NCI-H2196 (cell line): ENCODE measurements at regions not wholly inside any gene's neighbourhood (a gene's known extent, or its start where the extent isn't known, plus 50 kb on each side); places are given as distances from the start of the nearest gene placed in this dataset.
"Not testable (repeated sequence)": the region's sequence is repeated elsewhere in the genome, so short reads cannot be mapped to it uniquely, and the experiment has no call there.

Experiments
- DNase-seq: peaks from one replicate; lab custom pipeline; 2025; ENCODE audit not compliant: unreplicated experiment; lab: John Stamatoyannopoulos, UW

DNA sequence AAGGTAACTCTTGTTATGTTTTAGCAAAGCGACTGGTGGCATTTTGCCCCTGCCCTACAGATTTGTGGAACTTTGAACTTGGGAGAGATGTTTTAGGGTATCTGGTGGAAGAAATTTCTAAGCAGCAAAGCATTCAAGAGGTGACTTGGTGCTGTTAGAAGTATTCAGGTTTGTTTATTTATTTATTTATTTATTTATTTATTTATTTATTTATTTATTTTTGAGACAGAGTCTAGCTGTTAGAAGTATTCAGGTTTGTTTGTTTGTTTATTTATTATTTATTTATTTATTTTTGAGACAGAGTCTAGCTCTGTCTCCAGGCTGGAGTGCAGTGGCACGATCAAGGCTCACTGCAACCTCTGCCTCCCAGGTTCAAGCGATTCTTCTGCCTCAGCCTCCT is 89.8 kb upstream of the DDHD1 start:
- DNase-seq = not testable (repeated sequence)

GRCh38 chr14:53237488-53237887 is 84.4 kb upstream of the DDHD1 start:
- DNase-seq = no peak

DNA sequence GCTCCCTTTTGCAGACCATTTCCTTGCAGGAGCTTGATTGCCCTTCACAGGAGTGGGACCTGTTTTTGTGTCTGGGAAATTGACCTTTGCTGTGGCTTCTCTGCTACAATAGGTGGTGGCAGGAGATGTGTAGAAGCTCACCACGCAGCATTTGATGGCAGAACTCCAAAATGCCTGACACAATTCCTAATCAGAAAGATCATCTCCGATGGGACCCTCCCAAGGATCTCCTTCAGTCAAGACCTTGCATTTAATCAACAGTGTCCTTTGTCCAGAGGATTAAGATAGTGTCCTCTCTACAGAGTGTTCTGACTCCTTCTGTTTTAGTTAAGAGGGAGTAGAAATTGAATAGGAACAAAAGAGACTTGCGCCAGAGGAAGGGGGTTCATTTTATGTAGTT is 83.6 kb upstream of the DDHD1 start:
- DNase-seq = no peak

DNA sequence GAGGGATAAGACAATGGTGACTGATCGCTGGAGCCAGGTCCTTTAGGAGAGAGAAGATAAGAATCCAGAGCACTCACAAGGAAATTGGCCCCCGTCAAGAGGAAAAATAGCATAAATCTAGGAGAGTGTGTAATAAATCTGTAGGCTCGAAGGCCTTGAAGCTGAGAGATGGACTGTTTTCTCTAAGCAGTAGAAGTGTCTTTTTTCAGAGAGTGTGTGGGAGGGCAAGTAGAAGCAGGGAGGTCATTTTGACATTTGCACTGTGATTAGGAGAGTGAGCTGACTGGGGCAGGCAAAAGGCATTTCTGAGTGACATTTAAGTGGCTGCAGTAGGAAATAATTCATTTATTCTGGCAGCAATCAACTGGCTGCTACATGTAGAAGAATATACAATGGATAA is 78.0 kb upstream of the DDHD1 start:
- no peak for DNase-seq

- no peak for DNase-seq
Measured at GRCh38 chr14:53228966-53229365, 75.8 kb upstream of the DDHD1 start.

DNA sequence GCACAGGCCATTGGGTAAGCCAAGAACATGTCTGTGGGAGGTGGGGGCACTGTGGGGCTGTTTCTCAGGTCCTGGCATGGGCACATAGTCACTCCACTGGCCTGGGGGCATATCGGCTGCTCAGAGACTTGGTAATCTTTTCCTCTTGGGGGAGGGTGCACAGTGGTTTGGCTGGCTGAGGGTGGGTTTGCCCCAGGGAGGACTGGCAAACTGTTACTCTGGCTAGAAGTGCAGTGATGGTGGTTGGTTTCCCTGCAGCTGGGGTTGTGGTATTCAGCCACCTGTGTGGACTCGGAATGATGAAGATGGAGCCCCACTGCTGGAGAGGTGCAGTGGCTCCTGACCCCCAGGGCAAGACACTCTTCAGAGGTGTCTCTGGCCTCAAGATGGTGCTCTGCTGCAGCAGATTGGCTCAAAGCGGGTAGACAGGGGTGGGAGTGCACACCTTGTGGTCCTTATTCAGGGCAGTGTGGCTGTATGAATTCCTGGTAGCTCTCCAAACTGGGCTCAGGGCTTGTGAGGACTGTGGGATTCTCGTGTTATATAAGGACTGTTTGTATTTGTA is 74.1 kb upstream of the DDHD1 start:
- DNase-seq = no peak

- DNase-seq = no peak
Measured at GRCh38 chr14:53226553-53226952, 73.4 kb upstream of the DDHD1 start.

DNA sequence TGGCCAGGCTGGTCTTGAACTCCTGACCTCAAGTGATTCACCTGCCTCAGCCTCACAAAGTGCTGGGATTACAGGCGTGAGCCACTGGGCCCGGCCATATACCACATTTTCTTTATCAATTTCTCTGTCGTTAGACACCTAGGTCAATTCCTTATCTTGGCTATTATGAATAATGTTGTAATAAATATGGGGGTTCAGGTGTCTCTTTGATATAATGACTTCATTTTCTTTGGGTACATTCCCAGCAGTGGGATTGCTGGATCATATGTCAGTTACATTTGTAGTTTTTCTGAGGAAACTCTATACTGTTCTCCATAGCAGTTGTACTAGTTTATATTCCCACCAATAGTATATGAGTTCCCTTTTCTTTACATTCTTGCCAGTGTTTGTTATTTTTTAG is 67.8 kb upstream of the DDHD1 start:
- DNase-seq = no peak

- no peak for DNase-seq
Measured at GRCh38 chr14:53218161-53218560, 65.0 kb upstream of the DDHD1 start.

GRCh38 chr14:53217316-53217994 is 64.3 kb upstream of the DDHD1 start:
- DNase-seq = peak; percentile 61

GRCh38 chr14:53216955-53217315 is 63.8 kb upstream of the DDHD1 start:
- not testable (repeated sequence) for DNase-seq

DNA sequence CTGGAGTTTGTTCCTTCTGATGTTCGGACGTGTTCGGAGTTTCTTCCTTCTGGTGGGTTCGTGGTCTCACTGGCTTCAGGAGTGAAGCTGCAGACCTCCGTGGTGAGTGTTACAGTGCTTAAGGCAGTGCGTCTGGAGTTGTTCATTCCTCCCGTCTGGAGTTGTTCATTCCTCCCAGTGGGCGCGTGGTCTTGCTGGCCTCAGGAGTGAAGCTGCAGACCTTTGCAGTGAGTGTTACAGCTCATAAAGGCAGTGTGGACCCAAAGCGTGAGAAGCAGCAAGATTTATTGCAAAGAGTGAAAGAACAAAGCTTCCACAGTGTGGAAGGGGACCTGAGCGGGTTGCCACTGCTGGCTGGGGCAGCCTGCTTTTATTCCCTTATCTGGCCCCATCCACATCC is 63.4 kb upstream of the DDHD1 start:
- DNase-seq = not testable (repeated sequence)

DNA sequence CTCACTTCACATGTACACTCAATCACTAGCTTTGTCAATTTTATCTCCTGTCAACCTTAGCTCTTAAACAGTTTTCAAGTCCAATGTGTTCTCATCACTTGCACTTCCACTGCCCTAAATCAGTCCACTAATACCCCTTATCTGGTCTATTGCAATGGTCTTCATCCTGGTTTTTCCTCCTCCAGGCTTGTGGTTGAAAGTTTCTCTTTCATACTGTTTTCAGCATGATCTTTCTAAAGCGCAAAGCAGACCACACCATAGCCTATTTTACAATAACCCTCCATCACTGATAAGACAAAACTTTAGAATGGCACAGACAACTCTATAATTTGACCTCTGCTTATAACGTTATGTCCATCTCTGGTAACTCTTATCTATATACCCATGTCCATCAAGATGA is 62.0 kb upstream of the DDHD1 start:
- DNase-seq = no peak

DNA sequence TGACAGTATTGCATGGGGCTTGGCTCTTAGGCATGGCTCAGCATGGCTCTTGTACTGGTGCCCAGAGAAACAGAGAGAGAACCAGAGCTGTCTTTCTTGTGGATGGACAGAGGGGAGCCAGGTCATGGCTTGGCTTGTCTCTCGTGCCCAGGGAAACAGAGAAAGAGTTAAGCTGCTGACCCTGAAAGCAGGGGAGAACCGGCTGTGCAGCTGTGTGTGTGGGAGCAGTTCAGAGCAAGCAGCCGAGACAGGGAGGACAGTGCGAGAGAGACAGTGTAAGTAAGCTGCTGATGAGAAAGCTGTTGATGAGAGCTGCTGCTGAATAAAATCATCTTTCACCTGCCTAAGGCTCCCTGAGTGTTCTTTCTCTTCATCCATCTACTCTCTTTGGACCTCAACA is 61.3 kb upstream of the DDHD1 start:
- no peak for DNase-seq

- no peak for DNase-seq
Measured at GRCh38 chr14:53213761-53214160, 60.6 kb upstream of the DDHD1 start.

DNA sequence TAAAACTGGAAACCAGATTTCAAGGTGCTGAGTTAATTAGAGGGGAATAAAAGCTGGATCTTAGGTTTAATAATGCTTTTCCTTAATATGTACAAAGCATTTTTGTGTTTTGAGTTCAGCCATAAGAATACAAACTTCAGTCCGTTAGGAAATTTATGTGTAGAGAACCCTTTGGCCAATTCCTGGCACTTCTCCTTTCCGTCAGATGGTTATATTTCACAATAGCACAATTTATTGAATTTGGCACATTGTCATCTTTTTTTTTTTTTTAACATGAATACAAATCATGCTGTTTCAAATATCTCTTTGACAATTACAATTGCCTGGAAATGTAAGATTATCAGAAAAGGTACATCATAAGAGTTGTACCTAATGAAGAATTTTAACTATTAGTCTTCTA is 56.2 kb upstream of the DDHD1 start:
- DNase-seq = no peak
